ENCODE measurements at regions not wholly inside any gene's neighbourhood (a gene's known extent, or its start where the extent isn't known, plus 50 kb on each side); places are given as distances from the start of the nearest gene placed in this dataset.

- TF ChIP-seq CTCF (conservative IDR thresholded peaks at IDR 0.05; ENCODE audit: low read length) = no peak
- TF ChIP-seq EZH2phosphoT487 (IDR thresholded peaks at IDR 0.05; ENCODE audit: borderline replicate concordance, low read depth, low read length) = no peak
Observed at GRCh38 chr7:25944777-25945515, 207.1 kb upstream of the NFE2L3 start.

Measured in OCI-LY7 (cell line).